Left ventricle myocardium inferior (tissue), 1 donor: ENCODE measurements at regions not wholly inside any gene's neighbourhood (a gene's known extent, or its start where the extent isn't known, plus 50 kb on each side); places are given as distances from the start of the nearest gene placed in this dataset.

Experiments
- DNase-seq: peaks from one replicate; pipeline ENCODE4 v3.0.0-alpha.2; 2020
- H3K27ac ChIP-seq: fragments of 200-600 bp; replicated peaks from 2 replicates; pipeline ENCODE4 v1.8.0; 2021
- H3K27me3 ChIP-seq: fragments of 200-600 bp; 2 replicates; pipeline ENCODE4 v1.8.0; 2021; ENCODE audit warnings: low read depth
- H3K36me3 ChIP-seq: fragments of 200-600 bp; 2 replicates; pipeline ENCODE4 v1.8.0; 2021
- H3K4me1 ChIP-seq: fragments of 200-600 bp; 2 replicates; pipeline ENCODE4 v1.8.0; 2021
- H3K4me3 ChIP-seq: fragments of 200-600 bp; 2 replicates; pipeline ENCODE4 v1.8.0; 2021; ENCODE audit warnings: mild to moderate bottlenecking, moderate library complexity
- H3K9me3 ChIP-seq: fragments of 200-600 bp; replicated peaks from 2 replicates; pipeline ENCODE4 v1.8.0; 2021
- intact Hi-C: fragments of 100-400 bp; cut with micrococcal nuclease; formaldehyde crosslinking; loops from one replicate; pipeline ENCODE4 v1.11.0; 2022
- TF ChIP-seq, protein P1 (sequence below): fragments of 200-600 bp; IDR thresholded peaks from 2 replicates; pipeline ENCODE4 v1.8.0; 2021; ENCODE audit warnings: antibody characterized with exemption, mild to moderate bottlenecking, borderline replicate concordance
- donor health status: DM: no; HTN: yes; CAD: no; lungs with severe emphysema.

GRCh38 chr22:47328550-47329243 lies 566.2 kb downstream of the TBC1D22A start:
- no peak for DNase-seq
- H3K27me3 ChIP-seq = peaks cover 56% of the 10 kb centered on the region
- intact Hi-C loops = no loop called here
- H3K4me1 ChIP-seq = no peaks in the 10 kb centered on the region
- H3K4me3 ChIP-seq = no peak overlapping the region
- H3K36me3 ChIP-seq = no peaks in the 10 kb centered on the region
- peaks cover 9% of the 10 kb centered on the region for H3K9me3 ChIP-seq
- H3K27ac ChIP-seq = no peak overlapping the region
- TF ChIP-seq, protein P1, sequence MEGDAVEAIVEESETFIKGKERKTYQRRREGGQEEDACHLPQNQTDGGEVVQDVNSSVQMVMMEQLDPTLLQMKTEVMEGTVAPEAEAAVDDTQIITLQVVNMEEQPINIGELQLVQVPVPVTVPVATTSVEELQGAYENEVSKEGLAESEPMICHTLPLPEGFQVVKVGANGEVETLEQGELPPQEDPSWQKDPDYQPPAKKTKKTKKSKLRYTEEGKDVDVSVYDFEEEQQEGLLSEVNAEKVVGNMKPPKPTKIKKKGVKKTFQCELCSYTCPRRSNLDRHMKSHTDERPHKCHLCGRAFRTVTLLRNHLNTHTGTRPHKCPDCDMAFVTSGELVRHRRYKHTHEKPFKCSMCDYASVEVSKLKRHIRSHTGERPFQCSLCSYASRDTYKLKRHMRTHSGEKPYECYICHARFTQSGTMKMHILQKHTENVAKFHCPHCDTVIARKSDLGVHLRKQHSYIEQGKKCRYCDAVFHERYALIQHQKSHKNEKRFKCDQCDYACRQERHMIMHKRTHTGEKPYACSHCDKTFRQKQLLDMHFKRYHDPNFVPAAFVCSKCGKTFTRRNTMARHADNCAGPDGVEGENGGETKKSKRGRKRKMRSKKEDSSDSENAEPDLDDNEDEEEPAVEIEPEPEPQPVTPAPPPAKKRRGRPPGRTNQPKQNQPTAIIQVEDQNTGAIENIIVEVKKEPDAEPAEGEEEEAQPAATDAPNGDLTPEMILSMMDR = no peak

GRCh38 chr22:47327241-47327640 lies 564.8 kb downstream of the TBC1D22A start:
- peaks cover 51% of the 10 kb centered on the region for H3K27me3 ChIP-seq
- intact Hi-C loops = no loop called here
- H3K4me3 ChIP-seq = no peak overlapping the region

DNA sequence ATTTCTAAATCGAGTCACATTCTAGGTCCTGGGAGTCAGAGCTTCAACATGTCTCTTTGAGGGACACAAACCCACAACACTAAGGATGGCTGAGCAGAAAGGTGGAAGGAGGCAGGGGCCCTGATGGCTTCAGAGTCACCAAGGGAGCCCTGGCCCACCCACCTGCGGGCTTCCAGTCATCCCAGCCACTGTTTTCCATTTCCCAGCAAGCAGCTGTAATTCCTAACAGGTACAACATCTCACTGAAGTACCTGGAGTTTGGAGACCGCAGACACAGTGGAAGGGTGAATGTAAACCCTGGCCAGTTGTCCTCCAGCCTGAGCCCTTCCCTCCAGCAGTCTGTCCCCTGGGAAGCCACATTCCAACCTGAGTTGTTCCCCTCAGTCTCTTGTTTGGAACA lies 562.8 kb downstream of the TBC1D22A start:
- no peak overlapping the region for H3K27ac ChIP-seq
- H3K27me3 ChIP-seq = peaks cover 34% of the 10 kb centered on the region
- H3K4me3 ChIP-seq = no peak overlapping the region
- peaks cover 25% of the 10 kb centered on the region for H3K9me3 ChIP-seq
- H3K36me3 ChIP-seq = no peaks in the 10 kb centered on the region
- TF ChIP-seq, protein P1 = no peak
- no peaks in the 10 kb centered on the region for H3K4me1 ChIP-seq
- intact Hi-C loops = no loop called here
- no peak for DNase-seq

More at GRCh38 chr22:47327241-47327640, 564.8 kb downstream of the TBC1D22A start:
- DNase-seq = no peak
- Histone ChIP-seq H3K27ac (no peak overlapping the region), H3K4me1 (no peaks in the 10 kb centered on the region), H3K36me3 (no peaks in the 10 kb centered on the region), H3K9me3 (peaks cover 5% of the 10 kb centered on the region)
- TF ChIP-seq, protein P1 = no peak

GRCh38 chr22:47324435-47324990 lies 562.1 kb downstream of the TBC1D22A start:
- intact Hi-C loops = no loop called here

GRCh38 chr22:47323518-47323917 lies 561.1 kb downstream of the TBC1D22A start:
- Histone ChIP-seq H3K27ac (no peak overlapping the region), H3K36me3 (no peaks in the 10 kb centered on the region), H3K4me3 (no peak overlapping the region), H3K4me1 (no peaks in the 10 kb centered on the region), H3K9me3 (peaks cover 34% of the 10 kb centered on the region), H3K27me3 (peaks cover 25% of the 10 kb centered on the region)
- TF ChIP-seq, protein P1 = no peak
- intact Hi-C loops = no loop called here
- no peak for DNase-seq

More at GRCh38 chr22:47324435-47324990, 562.1 kb downstream of the TBC1D22A start:
- DNase-seq = no peak
- Histone ChIP-seq H3K4me3 (no peak overlapping the region), H3K9me3 (peaks cover 32% of the 10 kb centered on the region), H3K4me1 (no peaks in the 10 kb centered on the region), H3K27me3 (peaks cover 30% of the 10 kb centered on the region), H3K36me3 (no peaks in the 10 kb centered on the region), H3K27ac (no peak overlapping the region)
- TF ChIP-seq, protein P1 = no peak
